Neural crest cell (in vitro differentiated cells): ENCODE measurements at regions not wholly inside any gene's neighbourhood (a gene's known extent, or its start where the extent isn't known, plus 50 kb on each side); places are given as distances from the start of the nearest gene placed in this dataset.

ENCODE experiments used
- DNase-seq: peaks from one replicate; pipeline ENCODE4 v3.0.0; 2021; ENCODE audit warnings: low read depth, mixed read lengths, low spot score
- H3K27ac Mint-ChIP-seq: one replicate; pipeline ENCODE4 v1.8.0; 2021; ENCODE audit warnings: mild to moderate bottlenecking, mixed read lengths; ENCODE audit not compliant: unreplicated experiment
- H3K27me3 Mint-ChIP-seq: 2 replicates; pipeline ENCODE4 v1.8.0; 2021; ENCODE audit warnings: low read depth, mild to moderate bottlenecking, mixed read lengths
- H3K36me3 Mint-ChIP-seq: 2 replicates; pipeline ENCODE4 v1.8.0; 2021; ENCODE audit warnings: low read depth, mild to moderate bottlenecking, mixed read lengths
- H3K4me1 Mint-ChIP-seq: 2 replicates; pipeline ENCODE4 v1.8.0; 2021; ENCODE audit warnings: mixed read lengths
- H3K4me3 Mint-ChIP-seq: one replicate; pipeline ENCODE4 v1.8.0; 2021; ENCODE audit warnings: mild to moderate bottlenecking, mixed read lengths
- H3K9me3 Mint-ChIP-seq: 2 replicates; pipeline ENCODE4 v1.8.0; 2021; ENCODE audit warnings: mixed read lengths
- TF ChIP-seq, protein P1 (sequence below): fragments of 200-600 bp; sonication (generic); conservative IDR thresholded peaks from 2 replicates; pipeline ENCODE4 v1.5.0; 2021; ENCODE audit warnings: antibody characterized with exemption, mild to moderate bottlenecking

DNA sequence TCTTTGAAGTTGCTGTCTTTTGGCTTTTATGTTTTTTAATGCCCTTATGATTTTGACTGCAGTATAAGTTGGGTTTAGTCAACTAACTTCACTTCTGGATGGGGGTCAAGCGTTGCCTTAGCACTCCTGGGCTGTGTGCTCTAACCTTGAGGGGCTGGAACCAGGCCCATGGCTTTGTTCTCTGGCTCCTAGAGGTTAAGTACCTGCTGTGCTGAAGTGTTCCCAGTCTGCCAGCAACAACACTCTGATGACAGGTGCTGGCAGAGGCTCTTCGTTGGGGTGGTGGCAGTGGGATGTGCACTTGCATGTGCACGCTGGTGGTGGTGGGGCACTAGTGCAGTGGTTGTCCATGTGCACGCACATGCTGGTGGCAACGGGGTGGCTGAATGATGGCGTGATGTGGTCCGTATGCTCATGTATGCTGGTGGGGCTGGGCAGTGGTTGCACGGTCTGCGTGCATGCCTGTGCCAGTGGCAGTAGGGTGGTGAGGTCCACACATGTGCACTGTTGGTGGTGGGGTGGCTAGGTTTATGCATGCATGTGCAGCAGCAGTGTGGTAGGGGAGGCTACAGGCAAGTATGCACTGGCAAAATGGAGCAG, 447.8 kb upstream of the GOT2 start:
- H3K36me3 Mint-ChIP-seq, result no peaks in the 10 kb centered on the region
- TF ChIP-seq, protein P1, sequence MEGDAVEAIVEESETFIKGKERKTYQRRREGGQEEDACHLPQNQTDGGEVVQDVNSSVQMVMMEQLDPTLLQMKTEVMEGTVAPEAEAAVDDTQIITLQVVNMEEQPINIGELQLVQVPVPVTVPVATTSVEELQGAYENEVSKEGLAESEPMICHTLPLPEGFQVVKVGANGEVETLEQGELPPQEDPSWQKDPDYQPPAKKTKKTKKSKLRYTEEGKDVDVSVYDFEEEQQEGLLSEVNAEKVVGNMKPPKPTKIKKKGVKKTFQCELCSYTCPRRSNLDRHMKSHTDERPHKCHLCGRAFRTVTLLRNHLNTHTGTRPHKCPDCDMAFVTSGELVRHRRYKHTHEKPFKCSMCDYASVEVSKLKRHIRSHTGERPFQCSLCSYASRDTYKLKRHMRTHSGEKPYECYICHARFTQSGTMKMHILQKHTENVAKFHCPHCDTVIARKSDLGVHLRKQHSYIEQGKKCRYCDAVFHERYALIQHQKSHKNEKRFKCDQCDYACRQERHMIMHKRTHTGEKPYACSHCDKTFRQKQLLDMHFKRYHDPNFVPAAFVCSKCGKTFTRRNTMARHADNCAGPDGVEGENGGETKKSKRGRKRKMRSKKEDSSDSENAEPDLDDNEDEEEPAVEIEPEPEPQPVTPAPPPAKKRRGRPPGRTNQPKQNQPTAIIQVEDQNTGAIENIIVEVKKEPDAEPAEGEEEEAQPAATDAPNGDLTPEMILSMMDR, result no peak
- no peaks in the 10 kb centered on the region for H3K27me3 Mint-ChIP-seq
- no peaks in the 10 kb centered on the region for H3K4me1 Mint-ChIP-seq
- DNase-seq, result no peak
- H3K4me3 Mint-ChIP-seq, result no peak overlapping the region
- peaks cover 3% of the 10 kb centered on the region for H3K9me3 Mint-ChIP-seq
- H3K27ac Mint-ChIP-seq, result no peak overlapping the region

DNA sequence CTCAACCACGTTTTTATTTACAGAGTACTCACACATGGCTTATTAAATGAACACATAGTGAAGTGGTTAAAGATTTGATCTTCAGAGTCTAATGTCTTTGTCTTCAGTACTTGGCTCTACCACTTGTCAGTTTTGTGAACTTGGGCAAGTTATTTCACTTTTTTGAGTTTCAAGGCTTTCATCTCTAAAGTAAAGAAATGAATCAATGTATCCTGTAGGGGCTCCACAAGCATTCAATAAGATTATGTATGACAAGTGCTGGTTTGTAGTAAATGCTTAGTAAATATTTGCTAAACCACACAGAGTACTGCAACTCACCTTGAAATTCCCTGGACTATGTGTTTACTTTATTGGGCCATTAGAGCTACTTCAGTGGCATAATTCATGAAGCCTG, 446.0 kb upstream of the GOT2 start:
- H3K9me3 Mint-ChIP-seq, result no peaks in the 10 kb centered on the region
- TF ChIP-seq, protein P1, result no peak
- no peaks in the 10 kb centered on the region for H3K27me3 Mint-ChIP-seq
- H3K27ac Mint-ChIP-seq, result no peak overlapping the region
- H3K36me3 Mint-ChIP-seq, result no peaks in the 10 kb centered on the region
- no peak for DNase-seq
- no peak overlapping the region for H3K4me3 Mint-ChIP-seq
- H3K4me1 Mint-ChIP-seq, result no peaks in the 10 kb centered on the region

DNA sequence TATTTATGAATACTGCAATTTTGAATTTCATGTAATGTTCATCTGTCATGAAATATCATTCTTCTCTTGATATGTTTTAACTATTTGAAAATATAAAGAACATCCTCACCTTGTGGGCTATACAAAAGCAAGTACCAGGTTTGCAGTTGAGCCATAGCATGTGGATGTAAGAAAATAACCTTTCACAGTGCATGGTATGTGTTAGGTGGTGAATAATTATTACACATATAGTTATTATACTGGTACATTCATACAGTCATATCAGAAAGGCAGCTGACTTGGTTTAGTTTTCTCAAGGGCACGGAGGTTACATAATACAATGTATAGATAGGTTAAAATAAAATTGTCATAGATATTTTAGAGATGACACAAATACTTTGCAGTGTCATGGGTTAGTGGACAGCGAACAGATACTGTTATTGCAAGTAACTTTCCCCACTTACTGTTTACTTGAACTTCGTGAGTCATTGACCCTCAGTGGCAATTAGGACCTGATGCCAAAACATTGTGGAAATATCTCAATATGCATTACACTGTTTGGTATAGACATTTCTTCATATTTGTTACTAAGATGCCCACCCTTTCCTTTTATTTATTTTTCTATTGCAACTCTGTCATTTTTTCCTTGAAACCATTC, 445.4 kb upstream of the GOT2 start:
- Mint-ChIP-seq H3K4me1 (no peaks in the 10 kb centered on the region), H3K36me3 (no peaks in the 10 kb centered on the region), H3K27me3 (no peaks in the 10 kb centered on the region), H3K27ac (no peak overlapping the region), H3K9me3 (no peaks in the 10 kb centered on the region), H3K4me3 (no peak overlapping the region)
- TF ChIP-seq, protein P1, result no peak
- no peak for DNase-seq

DNA sequence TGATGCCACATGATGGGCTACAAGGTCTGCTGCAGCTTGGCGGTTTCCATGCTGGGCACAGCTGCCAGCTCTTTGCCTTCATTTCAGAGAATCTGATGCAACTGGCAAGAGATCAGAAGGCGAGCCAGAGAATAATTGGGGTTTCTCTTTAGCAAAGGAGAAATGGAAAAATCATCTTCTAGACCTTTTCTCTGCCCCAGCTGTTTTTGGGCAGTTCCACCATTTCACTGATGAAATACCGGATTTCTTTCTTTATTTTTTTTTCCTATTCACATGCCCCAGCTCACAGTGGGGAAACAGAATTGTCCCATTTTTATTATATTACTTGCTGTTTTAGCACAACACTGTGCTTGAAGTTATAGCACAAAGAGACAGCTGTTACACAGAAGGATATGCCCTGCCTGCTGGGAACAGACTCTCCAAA, 439.3 kb upstream of the GOT2 start:
- Mint-ChIP-seq H3K4me1 (peaks cover 21% of the 10 kb centered on the region), H3K4me3 (no peak overlapping the region), H3K9me3 (no peaks in the 10 kb centered on the region), H3K27me3 (peaks cover 4% of the 10 kb centered on the region), H3K27ac (no peak overlapping the region), H3K36me3 (no peaks in the 10 kb centered on the region)
- DNase-seq, result no peak
- TF ChIP-seq, protein P1, result no peak

DNA sequence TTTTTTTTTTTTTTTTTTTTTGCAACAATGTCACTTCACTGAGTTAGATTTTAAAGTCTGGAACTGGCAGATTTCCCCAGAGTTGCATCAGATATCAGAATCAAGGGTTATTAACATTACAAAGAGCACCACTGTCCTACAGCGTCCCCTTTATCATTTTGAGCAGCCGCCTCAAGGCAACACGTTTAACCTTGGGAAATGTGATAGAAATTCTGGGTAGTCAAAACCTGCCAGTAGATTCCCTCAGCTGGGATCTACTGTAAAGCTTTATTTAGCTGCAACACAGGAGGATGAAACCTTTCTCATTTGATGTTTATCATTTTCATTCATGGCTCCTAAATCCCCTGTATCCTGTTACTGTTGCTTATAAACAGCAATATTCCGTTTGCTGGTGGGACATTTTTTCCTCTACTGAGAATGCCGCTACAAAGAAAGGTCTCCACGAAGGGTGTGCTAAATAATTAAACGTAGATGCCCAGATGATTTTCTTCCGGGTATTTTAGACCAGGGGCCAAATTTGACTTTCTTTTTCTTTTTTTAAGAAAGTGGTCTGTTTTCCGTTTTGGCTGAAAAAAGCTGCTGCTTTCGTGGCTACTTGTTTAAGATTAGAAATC, 436.1 kb upstream of the GOT2 start:
- TF ChIP-seq, protein P1, result no peak
- H3K9me3 Mint-ChIP-seq, result no peaks in the 10 kb centered on the region
- H3K36me3 Mint-ChIP-seq, result no peaks in the 10 kb centered on the region
- no peak for DNase-seq
- H3K27me3 Mint-ChIP-seq, result peaks cover 4% of the 10 kb centered on the region
- H3K27ac Mint-ChIP-seq, result no peak overlapping the region
- H3K4me1 Mint-ChIP-seq, result peaks cover 22% of the 10 kb centered on the region
- H3K4me3 Mint-ChIP-seq, result no peak overlapping the region
